OCI-LY3 (cell line): ENCODE measurements at regions not wholly inside any gene's neighbourhood (a gene's known extent, or its start where the extent isn't known, plus 50 kb on each side); places are given as distances from the start of the nearest gene placed in this dataset.

Experiments
- H2AFZ ChIP-seq: fragments of 200-600, 300-600 bp; shearing (Covaris generic); 2 replicates; pipeline ENCODE4 v1.6.0; 2014; ENCODE audit warnings: antibody characterized with exemption, low read depth, low read length
- H3K27ac ChIP-seq: fragments of 200-600, 300-600 bp; sonication (generic); 2 replicates; pipeline ENCODE4 v1.5.1; 2014; ENCODE audit warnings: mild to moderate bottlenecking, low read length, moderate library complexity, mixed read lengths
- H3K27me3 ChIP-seq: fragments of 200-600, 300-600 bp; sonication (generic); 2 replicates; pipeline ENCODE4 v1.6.1; 2014; ENCODE audit warnings: low read depth, low read length, mixed read lengths
- H3K36me3 ChIP-seq: fragments of 200-600, 300-600 bp; sonication (generic); replicated peaks from 2 replicates; pipeline ENCODE3; 2014; ENCODE audit warnings: low read depth, low read length, mixed read lengths
- H3K4me1 ChIP-seq: fragments of 300-600, 200-600 bp; sonication (generic); 2 replicates; pipeline ENCODE4 v1.6.1; 2014; ENCODE audit warnings: low read length, mixed read lengths
- H3K4me2 ChIP-seq: fragments of 200-600, 300-600 bp; sonication (generic); 2 replicates; pipeline ENCODE4 v1.6.1; 2014; ENCODE audit warnings: low read length, mixed read lengths
- H3K4me3 ChIP-seq: fragments of 300-600, 200-600 bp; sonication (generic); 2 replicates; pipeline ENCODE4 v1.5.1; 2014; ENCODE audit warnings: antibody characterized with exemption, mild to moderate bottlenecking, low read length, moderate library complexity
- H3K79me2 ChIP-seq: fragments of 300-600, 200-600 bp; shearing (Covaris generic); 2 replicates; pipeline ENCODE4 v1.6.1; 2014; ENCODE audit warnings: mild to moderate bottlenecking, low read length, mixed read lengths
- H3K9ac ChIP-seq: fragments of 300-600, 200-600 bp; shearing (Covaris generic); 2 replicates; pipeline ENCODE4 v1.6.0; 2014; ENCODE audit warnings: mild to moderate bottlenecking, low read length, moderate library complexity
- H3K9me3 ChIP-seq: fragments of 200-600, 300-600 bp; shearing (Covaris generic); 2 replicates; pipeline ENCODE4 v1.6.1; 2014; ENCODE audit warnings: low read length, mixed read lengths; ENCODE audit not compliant: insufficient read depth
- H4K20me1 ChIP-seq: fragments of 200-600, 300-600 bp; sonication (generic); 2 replicates; pipeline ENCODE4 v1.6.1; 2016; ENCODE audit warnings: low read length, mixed read lengths; ENCODE audit not compliant: insufficient read depth
- EZH2phosphoT487 ChIP-seq: fragments of 200-600 bp; shearing (Covaris generic); IDR thresholded peaks from 2 replicates; pipeline ENCODE4 v1.6.1; 2018; ENCODE audit warnings: antibody characterized with exemption, mixed run types, low read depth
- TF ChIP-seq, protein P1 (sequence below): fragments of 200-600, 300-600 bp; sonication (generic); IDR thresholded peaks from 2 replicates; pipeline ENCODE4 v1.5.1; 2014; ENCODE audit warnings: antibody characterized with exemption, low read length, low read depth

- TF ChIP-seq, protein P1, sequence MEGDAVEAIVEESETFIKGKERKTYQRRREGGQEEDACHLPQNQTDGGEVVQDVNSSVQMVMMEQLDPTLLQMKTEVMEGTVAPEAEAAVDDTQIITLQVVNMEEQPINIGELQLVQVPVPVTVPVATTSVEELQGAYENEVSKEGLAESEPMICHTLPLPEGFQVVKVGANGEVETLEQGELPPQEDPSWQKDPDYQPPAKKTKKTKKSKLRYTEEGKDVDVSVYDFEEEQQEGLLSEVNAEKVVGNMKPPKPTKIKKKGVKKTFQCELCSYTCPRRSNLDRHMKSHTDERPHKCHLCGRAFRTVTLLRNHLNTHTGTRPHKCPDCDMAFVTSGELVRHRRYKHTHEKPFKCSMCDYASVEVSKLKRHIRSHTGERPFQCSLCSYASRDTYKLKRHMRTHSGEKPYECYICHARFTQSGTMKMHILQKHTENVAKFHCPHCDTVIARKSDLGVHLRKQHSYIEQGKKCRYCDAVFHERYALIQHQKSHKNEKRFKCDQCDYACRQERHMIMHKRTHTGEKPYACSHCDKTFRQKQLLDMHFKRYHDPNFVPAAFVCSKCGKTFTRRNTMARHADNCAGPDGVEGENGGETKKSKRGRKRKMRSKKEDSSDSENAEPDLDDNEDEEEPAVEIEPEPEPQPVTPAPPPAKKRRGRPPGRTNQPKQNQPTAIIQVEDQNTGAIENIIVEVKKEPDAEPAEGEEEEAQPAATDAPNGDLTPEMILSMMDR: no peak
- no peak for TF ChIP-seq EZH2phosphoT487
- Histone ChIP-seq H3K9me3 (no peaks in the 10 kb centered on the region), H3K4me1 (no peaks in the 10 kb centered on the region), H3K27ac (no peak overlapping the region), H3K79me2 (no peaks in the 10 kb centered on the region), H3K4me2 (no peak overlapping the region), H3K27me3 (no peaks in the 10 kb centered on the region), H3K4me3 (no peak overlapping the region), H2AFZ (no peak overlapping the region), H4K20me1 (no peaks in the 10 kb centered on the region), H3K36me3 (no peaks in the 10 kb centered on the region), H3K9ac (no peak overlapping the region)
These were observed 250.1 kb upstream of the MBL2 start for GRCh38 chr10:53022611-53023088.

- peaks cover 19% of the 10 kb centered on the region for H3K4me1 ChIP-seq
- H4K20me1 ChIP-seq: no peaks in the 10 kb centered on the region
- no peaks in the 10 kb centered on the region for H3K36me3 ChIP-seq
- no peaks in the 10 kb centered on the region for H3K27me3 ChIP-seq
- peak overlapping the region; percentile 37 for H3K4me2 ChIP-seq
- H3K79me2 ChIP-seq: no peaks in the 10 kb centered on the region
- TF ChIP-seq, protein P1: no peak
- no peak for TF ChIP-seq EZH2phosphoT487
- peak overlapping the region; percentile 17; the same call in 1 of the 2 replicates for H3K4me3 ChIP-seq
- H3K9me3 ChIP-seq: no peaks in the 10 kb centered on the region
- H2AFZ ChIP-seq: no peak overlapping the region
- H3K27ac ChIP-seq: peak overlapping the region; percentile 57
- no peak overlapping the region for H3K9ac ChIP-seq
These were observed 240.7 kb upstream of the MBL2 start for GRCh38 chr10:53013201-53013810.

GRCh38 chr10:53009961-53010907 is 237.7 kb upstream of the MBL2 start:
- Histone ChIP-seq H2AFZ (no peak overlapping the region), H3K4me1 (peaks cover 35% of the 10 kb centered on the region)

DNA sequence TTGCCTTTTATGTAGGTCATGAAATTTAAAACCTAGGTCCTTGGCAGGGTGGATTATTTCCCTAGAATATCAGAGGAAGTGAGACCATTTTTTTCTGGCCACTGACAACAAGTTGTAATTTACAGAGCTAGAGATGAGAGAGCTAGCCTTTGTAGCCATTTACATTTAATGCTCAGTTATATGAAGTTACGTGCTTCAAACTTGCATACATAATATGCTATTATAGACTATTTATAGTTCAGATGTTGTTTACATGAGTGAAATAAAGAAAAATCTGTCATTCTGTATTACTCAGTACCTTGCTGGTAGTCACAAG is 234.9 kb upstream of the MBL2 start:
- no peaks in the 10 kb centered on the region for H3K79me2 ChIP-seq
- no peak for TF ChIP-seq EZH2phosphoT487
- TF ChIP-seq, protein P1: no peak
- H3K9me3 ChIP-seq: no peaks in the 10 kb centered on the region
- H3K27me3 ChIP-seq: no peaks in the 10 kb centered on the region
- H3K4me2 ChIP-seq: no peak overlapping the region
- no peak overlapping the region for H3K9ac ChIP-seq
- H4K20me1 ChIP-seq: no peaks in the 10 kb centered on the region
- H3K36me3 ChIP-seq: no peaks in the 10 kb centered on the region
- H2AFZ ChIP-seq: 0 out of 2 replicates have a peak overlapping the region, but pooled peaks have one; percentile 30
- no peak overlapping the region for H3K27ac ChIP-seq
- peaks cover 40% of the 10 kb centered on the region for H3K4me1 ChIP-seq
- H3K4me3 ChIP-seq: no peak overlapping the region

More at GRCh38 chr10:53009961-53010907, 237.7 kb upstream of the MBL2 start:
- no peak overlapping the region for H3K27ac ChIP-seq
- H3K27me3 ChIP-seq: no peaks in the 10 kb centered on the region
- H3K4me2 ChIP-seq: no peak overlapping the region
- H3K4me3 ChIP-seq: no peak overlapping the region
- TF ChIP-seq, protein P1: no peak
- no peak for TF ChIP-seq EZH2phosphoT487
- H4K20me1 ChIP-seq: no peaks in the 10 kb centered on the region
- H3K79me2 ChIP-seq: no peaks in the 10 kb centered on the region
- no peaks in the 10 kb centered on the region for H3K36me3 ChIP-seq
- no peak overlapping the region for H3K9ac ChIP-seq
- no peaks in the 10 kb centered on the region for H3K9me3 ChIP-seq
